ENCODE measurements at regions not wholly inside any gene's neighbourhood (a gene's known extent, or its start where the extent isn't known, plus 50 kb on each side); places are given as distances from the start of the nearest gene placed in this dataset.

GRCh38 chr1:208807446-208808127 is 563.4 kb upstream of the PLXNA2 start:
- Histone ChIP-seq H3K36me3 (no peaks in the 10 kb centered on the region), H3K27me3 (ENCODE audit: insufficient read depth, low read depth, severe bottlenecking) (no peaks in the 10 kb centered on the region), H3K27ac (no peak overlapping the region), H3K4me3 (ENCODE audit: low read depth, low read length) (no peak overlapping the region), H3K9me3 (ENCODE audit: severe bottlenecking) (peaks cover 11% of the 10 kb centered on the region)
- TF ChIP-seq CTCF (IDR thresholded peaks at IDR 0.05; ENCODE audit: low read depth, low read length): no peak
- no peak for DNase-seq

- Histone ChIP-seq H3K9me3 (ENCODE audit: severe bottlenecking) (peaks cover 11% of the 10 kb centered on the region), H3K4me3 (ENCODE audit: low read depth, low read length) (no peak overlapping the region), H3K27ac (no peak overlapping the region), H3K27me3 (ENCODE audit: insufficient read depth, low read depth, severe bottlenecking) (no peaks in the 10 kb centered on the region), H3K36me3 (no peaks in the 10 kb centered on the region)
- DNase-seq: no peak
- TF ChIP-seq CTCF (IDR thresholded peaks at IDR 0.05; ENCODE audit: low read depth, low read length): no peak
These were observed 564.1 kb upstream of the PLXNA2 start for GRCh38 chr1:208808301-208808700.

- H3K4me3 ChIP-seq (ENCODE audit: low read depth, low read length): no peak overlapping the region
- no peak for DNase-seq
- peaks cover 8% of the 10 kb centered on the region for H3K9me3 ChIP-seq (ENCODE audit: severe bottlenecking)
- H3K36me3 ChIP-seq: no peaks in the 10 kb centered on the region
- H3K27ac ChIP-seq: no peak overlapping the region
- H3K27me3 ChIP-seq (ENCODE audit: insufficient read depth, low read depth, severe bottlenecking): no peaks in the 10 kb centered on the region
- no peak for TF ChIP-seq CTCF (IDR thresholded peaks at IDR 0.05; ENCODE audit: low read depth, low read length)
These were observed 565.7 kb upstream of the PLXNA2 start for GRCh38 chr1:208809876-208810275.

- Histone ChIP-seq H3K36me3 (no peaks in the 10 kb centered on the region), H3K9me3 (ENCODE audit: severe bottlenecking) (no peaks in the 10 kb centered on the region), H3K27ac (no peak overlapping the region), H3K27me3 (ENCODE audit: insufficient read depth, low read depth, severe bottlenecking) (no peaks in the 10 kb centered on the region), H3K4me3 (ENCODE audit: low read depth, low read length) (no peak overlapping the region)
- TF ChIP-seq CTCF (IDR thresholded peaks at IDR 0.05; ENCODE audit: low read depth, low read length): no peak
- no peak for DNase-seq
These were observed 574.7 kb upstream of the PLXNA2 start for GRCh38 chr1:208818770-208819445.

- H3K9me3 ChIP-seq (ENCODE audit: severe bottlenecking): no peaks in the 10 kb centered on the region
- H3K4me3 ChIP-seq (ENCODE audit: low read depth, low read length): no peak overlapping the region
- TF ChIP-seq CTCF (IDR thresholded peaks at IDR 0.05; ENCODE audit: low read depth, low read length): no peak
- H3K27me3 ChIP-seq (ENCODE audit: insufficient read depth, low read depth, severe bottlenecking): no peaks in the 10 kb centered on the region
- no peak for DNase-seq
- no peaks in the 10 kb centered on the region for H3K36me3 ChIP-seq
- H3K27ac ChIP-seq: no peak overlapping the region
These were observed 576.5 kb upstream of the PLXNA2 start for GRCh38 chr1:208820580-208821212.

All from WERI-Rb-1 (cell line).